Thoracic aorta (tissue), 2 donors: ENCODE measurements at regions not wholly inside any gene's neighbourhood (a gene's known extent, or its start where the extent isn't known, plus 50 kb on each side); places are given as distances from the start of the nearest gene placed in this dataset.

ENCODE experiments used
- ATAC-seq: fragments of 150-250 bp; one replicate; pipeline ENCODE4 v1.8.0; 2017; ENCODE audit warnings: low read depth; ENCODE audit not compliant: insufficient number of reproducible peaks, low FRiP score
- DNase-seq: peaks from one replicate; pipeline ENCODE4 v3.0.0-alpha.2; 2020; ENCODE audit warnings: low spot score
- H3K27ac ChIP-seq, 2 donors: fragments of 200-600 bp; sonication (generic); 1 replicate in 1 of 2; 2 replicates in 1 of 2; pipeline ENCODE4 v1.5.1; 2016; ENCODE audit warnings: mild to moderate bottlenecking in 2 of 2, moderate library complexity in 2 of 2
- H3K27me3 ChIP-seq: fragments of 200-600 bp; sonication (generic); replicated peaks from 2 replicates; pipeline ENCODE4 v1.6.0; 2016; ENCODE audit warnings: mild to moderate bottlenecking; ENCODE audit not compliant: insufficient read depth
- H3K36me3 ChIP-seq: fragments of 200-600 bp; sonication (generic); one replicate; pipeline ENCODE4 v1.5.1; 2016
- H3K4me1 ChIP-seq, 2 donors: fragments of 200-600 bp; sonication (generic); 1 replicate in 1 of 2; 2 replicates in 1 of 2; pipeline versions ENCODE4 v1.5.1 to v1.6.0; 2016; ENCODE audit warnings: low read depth in 2 of 2, mild to moderate bottlenecking in 1 of 2; ENCODE audit not compliant: control insufficient read depth in 1 of 2
- H3K4me3 ChIP-seq: fragments of 200-600 bp; sonication (generic); 2 replicates; pipeline ENCODE4 v1.5.1; 2016; ENCODE audit warnings: mild to moderate bottlenecking
- H3K9me3 ChIP-seq: fragments of 200-600 bp; sonication (generic); 2 replicates; pipeline ENCODE4 v1.5.1; 2016
- TF ChIP-seq, protein P1 (sequence below): fragments of 200-600 bp; sonication (generic); IDR thresholded peaks from one replicate; pipeline ENCODE4 v1.5.1; 2019; ENCODE audit warnings: antibody characterized with exemption

DNA sequence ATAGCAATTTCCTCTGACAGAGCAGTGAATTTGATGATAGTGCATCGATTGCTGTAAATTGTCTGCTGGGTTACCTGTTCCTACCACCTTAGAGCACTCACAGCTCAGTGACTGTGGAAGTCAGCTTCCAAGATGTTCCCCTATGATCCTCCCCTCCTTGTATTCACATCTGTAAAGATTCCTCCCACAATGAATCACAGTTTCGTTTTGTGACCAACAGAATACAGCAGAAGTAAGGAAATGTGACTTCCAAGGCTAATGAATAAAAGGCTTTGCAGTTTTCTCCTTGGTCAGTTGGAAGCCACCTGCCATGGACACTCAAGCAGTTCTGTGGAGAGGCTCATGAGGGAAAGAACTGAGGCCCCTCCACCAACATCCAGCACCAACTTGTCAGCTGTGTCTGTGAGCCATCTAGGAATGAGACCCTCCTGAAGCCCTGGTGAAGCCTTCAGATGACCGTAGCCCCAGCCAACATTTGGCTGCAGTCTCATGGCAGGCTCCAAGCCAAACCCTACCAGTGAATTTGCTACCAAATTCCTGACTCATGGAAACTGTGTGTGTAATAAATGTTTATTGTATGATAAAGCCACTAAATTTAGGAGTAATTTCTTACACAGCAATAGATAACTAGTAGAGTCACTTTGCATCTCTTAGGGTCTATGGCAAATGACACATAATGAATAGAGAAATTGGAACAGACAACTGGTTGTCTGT lies 309.5 kb upstream of the NPVF start:
- ATAC-seq = peak; percentile 63
- Histone ChIP-seq H3K36me3 (no peaks in the 10 kb centered on the region), H3K4me1 (peaks cover 7 to 38% of the 10 kb centered on the region in 2 donors), H3K4me3 (peak overlapping the region; percentile 8), H3K27ac (peak overlapping the region; percentile 56 to 71), H3K9me3 (no peaks in the 10 kb centered on the region), H3K27me3 (no peaks in the 10 kb centered on the region)
- TF ChIP-seq, protein P1, sequence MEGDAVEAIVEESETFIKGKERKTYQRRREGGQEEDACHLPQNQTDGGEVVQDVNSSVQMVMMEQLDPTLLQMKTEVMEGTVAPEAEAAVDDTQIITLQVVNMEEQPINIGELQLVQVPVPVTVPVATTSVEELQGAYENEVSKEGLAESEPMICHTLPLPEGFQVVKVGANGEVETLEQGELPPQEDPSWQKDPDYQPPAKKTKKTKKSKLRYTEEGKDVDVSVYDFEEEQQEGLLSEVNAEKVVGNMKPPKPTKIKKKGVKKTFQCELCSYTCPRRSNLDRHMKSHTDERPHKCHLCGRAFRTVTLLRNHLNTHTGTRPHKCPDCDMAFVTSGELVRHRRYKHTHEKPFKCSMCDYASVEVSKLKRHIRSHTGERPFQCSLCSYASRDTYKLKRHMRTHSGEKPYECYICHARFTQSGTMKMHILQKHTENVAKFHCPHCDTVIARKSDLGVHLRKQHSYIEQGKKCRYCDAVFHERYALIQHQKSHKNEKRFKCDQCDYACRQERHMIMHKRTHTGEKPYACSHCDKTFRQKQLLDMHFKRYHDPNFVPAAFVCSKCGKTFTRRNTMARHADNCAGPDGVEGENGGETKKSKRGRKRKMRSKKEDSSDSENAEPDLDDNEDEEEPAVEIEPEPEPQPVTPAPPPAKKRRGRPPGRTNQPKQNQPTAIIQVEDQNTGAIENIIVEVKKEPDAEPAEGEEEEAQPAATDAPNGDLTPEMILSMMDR = no peak
- no peak for DNase-seq

DNA sequence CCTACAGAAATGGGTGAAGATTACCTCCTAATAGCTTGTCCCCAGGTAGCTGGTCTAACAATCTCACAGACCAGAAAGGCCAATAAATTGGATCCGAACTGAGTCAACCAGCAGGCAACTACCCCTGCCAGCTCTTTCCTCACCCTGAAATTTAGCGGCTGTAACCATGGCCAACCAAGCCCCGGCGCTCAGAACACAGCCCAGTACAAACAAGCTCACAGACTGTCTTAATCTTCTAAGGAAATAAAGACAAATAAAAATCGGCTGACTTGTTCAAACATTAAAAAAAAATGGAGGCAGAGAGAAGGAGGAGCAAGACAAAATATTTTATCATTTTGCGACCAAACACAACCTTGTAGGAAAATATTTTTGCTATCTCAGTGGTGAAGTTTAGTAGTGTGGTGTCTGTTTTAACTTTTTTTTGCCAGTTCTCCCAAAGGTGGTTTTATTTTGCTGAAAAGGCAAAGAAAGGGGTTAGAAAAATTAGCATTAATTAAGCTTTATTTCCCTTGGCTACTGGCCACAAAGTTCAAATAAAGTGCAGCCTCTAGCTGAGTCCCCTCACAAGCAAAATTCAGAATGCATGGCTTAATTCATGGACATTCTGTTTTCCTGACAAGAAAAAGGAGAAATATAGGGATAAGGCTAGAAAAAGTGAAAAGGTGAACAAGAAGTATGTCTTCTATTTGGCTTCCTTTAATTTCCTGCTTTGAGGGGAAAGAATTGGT lies 313.0 kb upstream of the NPVF start:
- H3K36me3 ChIP-seq = no peaks in the 10 kb centered on the region
- H3K27ac ChIP-seq = no peak overlapping the region
- no peaks in the 10 kb centered on the region for H3K9me3 ChIP-seq
- H3K4me3 ChIP-seq = no peak overlapping the region
- DNase-seq (no peak), ATAC-seq (no peak)
- no peaks in the 10 kb centered on the region for H3K27me3 ChIP-seq
- H3K4me1 ChIP-seq = peaks cover 7 to 38% of the 10 kb centered on the region in 2 donors
- TF ChIP-seq, protein P1 = no peak

DNA sequence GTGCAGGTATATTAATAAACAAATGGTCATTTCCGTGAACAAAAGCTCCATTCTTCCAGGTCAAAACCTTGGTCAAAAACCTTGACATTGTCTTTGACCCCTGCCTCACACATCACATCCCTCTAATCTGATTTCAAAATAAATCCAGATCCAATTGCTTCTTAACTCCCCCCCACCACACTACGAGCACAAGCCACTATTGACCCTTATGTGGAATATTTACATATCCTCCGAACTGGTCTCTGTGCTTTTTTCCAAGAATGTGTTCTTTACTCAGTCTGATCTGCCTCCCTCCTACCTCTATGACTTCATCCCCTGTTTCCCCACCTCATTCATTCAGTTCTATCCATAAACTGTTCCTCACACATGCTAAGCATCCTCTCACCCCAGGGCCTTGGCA lies 313.6 kb upstream of the NPVF start:
- Histone ChIP-seq H3K4me3 (no peak overlapping the region), H3K36me3 (no peaks in the 10 kb centered on the region), H3K27ac (no peak overlapping the region), H3K9me3 (no peaks in the 10 kb centered on the region), H3K4me1 (peaks cover 7 to 38% of the 10 kb centered on the region in 2 donors), H3K27me3 (no peaks in the 10 kb centered on the region)
- ATAC-seq (no peak), DNase-seq (no peak)
- TF ChIP-seq, protein P1 = no peak

DNA sequence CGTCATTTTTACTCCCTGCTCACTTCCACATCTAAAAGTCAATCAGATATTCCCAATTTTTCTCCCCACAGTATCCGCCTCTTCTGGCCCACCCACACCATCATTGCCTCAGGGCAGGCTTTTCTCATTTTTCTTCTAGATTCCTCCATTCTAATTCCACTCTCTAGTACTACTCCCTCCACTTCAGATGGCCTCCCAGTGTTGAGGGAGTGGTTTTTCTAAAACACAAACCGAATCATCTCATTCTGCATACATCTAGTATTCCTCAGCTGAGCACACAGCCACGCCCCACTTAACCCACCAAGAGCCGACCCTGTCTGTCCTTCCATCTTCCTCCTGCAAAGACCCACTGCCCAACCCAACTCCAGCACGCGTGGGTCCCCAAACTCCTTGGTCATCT lies 314.9 kb upstream of the NPVF start:
- TF ChIP-seq, protein P1 = no peak
- Histone ChIP-seq H3K9me3 (no peaks in the 10 kb centered on the region), H3K27ac (no peak overlapping the region), H3K4me1 (peaks cover 5 to 27% of the 10 kb centered on the region in 2 donors), H3K36me3 (no peaks in the 10 kb centered on the region), H3K4me3 (no peak overlapping the region), H3K27me3 (no peaks in the 10 kb centered on the region)
- DNase-seq (no peak), ATAC-seq (no peak)

DNA sequence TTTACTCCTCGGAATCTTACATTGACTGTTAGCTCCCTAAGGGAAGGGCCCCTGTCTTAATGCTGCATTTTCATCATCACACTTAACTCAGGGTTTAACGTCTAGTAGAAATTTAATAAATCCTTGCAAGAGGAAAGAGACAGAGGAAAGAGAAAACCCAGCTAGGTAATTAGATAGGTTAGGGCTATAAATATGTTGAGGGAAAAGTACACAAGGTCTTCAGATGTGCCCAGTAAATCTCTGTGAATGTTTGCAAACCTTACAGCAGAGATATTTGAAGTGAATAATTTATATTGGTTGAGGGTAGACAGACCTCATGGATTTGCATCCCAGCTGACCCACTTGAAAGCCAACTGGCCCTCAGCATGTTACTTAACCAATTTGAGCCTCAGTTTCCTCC lies 315.5 kb upstream of the NPVF start:
- DNase-seq (no peak), ATAC-seq (no peak)
- TF ChIP-seq, protein P1 = no peak
- Histone ChIP-seq H3K27ac (no peak overlapping the region), H3K9me3 (no peaks in the 10 kb centered on the region), H3K36me3 (no peaks in the 10 kb centered on the region), H3K27me3 (no peaks in the 10 kb centered on the region), H3K4me1 (peaks cover 0 to 21% of the 10 kb centered on the region in 2 donors), H3K4me3 (no peak overlapping the region)
